A549 (cell line): ENCODE measurements at regions not wholly inside any gene's neighbourhood (a gene's known extent, or its start where the extent isn't known, plus 50 kb on each side); places are given as distances from the start of the nearest gene placed in this dataset.

ENCODE experiments used
- CEBPB ChIP-seq, 2 experiments: fragments of >200 bp in 1 of 2; sonication (Bioruptor Twin) in 1 of 2; formaldehyde crosslinking in 1 of 2; IDR thresholded peaks; 2 replicates each; pipeline ENCODE4 v1.6.1; 2012 to 2016
- CTCF ChIP-seq: fragments of >200 bp; sonication (Bioruptor Twin); formaldehyde crosslinking; IDR thresholded peaks from 3 replicates; pipeline ENCODE4 v1.5.1; 2016
- ELK1 ChIP-seq: fragments of 150-350 bp; IDR thresholded peaks from 2 replicates; pipeline ENCODE4 v1.6.1; 2014; ENCODE audit warnings: low read depth, mild to moderate bottlenecking, low read length
- EP300 ChIP-seq, 2 experiments: fragments of >200 bp; sonication (Bioruptor Twin); formaldehyde crosslinking; IDR thresholded peaks; 2 replicates in 1 of 2; 3 replicates in 1 of 2; pipeline ENCODE4 v1.6.1; 2016 to 2017
- POLR2A ChIP-seq: IDR thresholded peaks from 2 replicates; pipeline ENCODE4 v1.6.1; 2012; ENCODE audit warnings: mild to moderate bottlenecking, low read length
- RAD21 ChIP-seq, 2 experiments: fragments of >200 bp in 1 of 2; sonication (Bioruptor Twin) in 1 of 2; formaldehyde crosslinking in 1 of 2; IDR thresholded peaks in 1 of 2; conservative IDR thresholded peaks in 1 of 2; 2 replicates in 1 of 2; 3 replicates in 1 of 2; pipeline ENCODE4 v1.6.1; 2012 to 2018; ENCODE audit warnings: inconsistent platforms in 1 of 2
- ZNF302 ChIP-seq: fragments of 250-450 bp; sonication (Bioruptor Pico); IDR thresholded peaks from 2 replicates; pipeline ENCODE4 v1.9.0; 2021; ENCODE audit warnings: inconsistent platforms, mild to moderate bottlenecking, moderate library complexity

GRCh38 chr4:179719766-179720450, 2277.7 kb upstream of the AGA start:
- no peak for TF ChIP-seq ZNF302 (CRISPR knock-in tag)
- TF ChIP-seq EP300 (IDR thresholded peaks at IDR 0.05): no peak
- TF ChIP-seq POLR2A: no peak
- no peak for TF ChIP-seq CTCF
- TF ChIP-seq ELK1: no peak
- TF ChIP-seq RAD21 (conservative IDR thresholded peaks at IDR 0.05 in 1 of 2, IDR thresholded peaks at IDR 0.05 in 1 of 2): no peak
- no peak for TF ChIP-seq CEBPB (IDR thresholded peaks at IDR 0.05)
